Mucosa of gallbladder (tissue), 1 donor: ENCODE measurements at regions not wholly inside any gene's neighbourhood (a gene's known extent, or its start where the extent isn't known, plus 50 kb on each side); places are given as distances from the start of the nearest gene placed in this dataset.
"Not testable (repeated sequence)": the region's sequence is repeated elsewhere in the genome, so short reads cannot be mapped to it uniquely, and the experiment has no call there.

ENCODE experiments used
- DNase-seq: peaks from one replicate; pipeline ENCODE4 v3.0.0-alpha.2; 2020; ENCODE audit warnings: low spot score
- donor health status: DM: no; HTN: no; CAD: no.

DNA sequence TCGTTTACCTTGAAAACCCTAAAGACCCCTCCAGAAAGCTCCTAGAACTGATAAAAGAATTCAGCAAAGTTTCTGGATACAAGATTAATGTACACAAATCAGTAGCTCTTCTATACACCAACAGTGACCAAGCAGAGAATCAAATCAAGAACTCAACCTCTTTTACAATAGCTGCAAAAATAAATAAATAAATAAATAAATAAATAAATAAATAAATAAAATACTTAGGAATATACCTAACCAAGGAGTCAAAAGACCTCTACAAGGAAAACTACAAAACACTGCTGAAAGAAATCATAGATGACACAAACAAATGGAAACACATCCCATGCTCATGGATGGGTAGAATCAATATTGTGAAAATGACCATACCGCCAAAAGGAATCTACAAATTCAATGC, 186.8 kb upstream of the EOLA2 start:
- DNase-seq: not testable (repeated sequence)

GRCh38 chrX:150127216-150127615, 188.9 kb upstream of the EOLA2 start:
- DNase-seq: no peak

DNA sequence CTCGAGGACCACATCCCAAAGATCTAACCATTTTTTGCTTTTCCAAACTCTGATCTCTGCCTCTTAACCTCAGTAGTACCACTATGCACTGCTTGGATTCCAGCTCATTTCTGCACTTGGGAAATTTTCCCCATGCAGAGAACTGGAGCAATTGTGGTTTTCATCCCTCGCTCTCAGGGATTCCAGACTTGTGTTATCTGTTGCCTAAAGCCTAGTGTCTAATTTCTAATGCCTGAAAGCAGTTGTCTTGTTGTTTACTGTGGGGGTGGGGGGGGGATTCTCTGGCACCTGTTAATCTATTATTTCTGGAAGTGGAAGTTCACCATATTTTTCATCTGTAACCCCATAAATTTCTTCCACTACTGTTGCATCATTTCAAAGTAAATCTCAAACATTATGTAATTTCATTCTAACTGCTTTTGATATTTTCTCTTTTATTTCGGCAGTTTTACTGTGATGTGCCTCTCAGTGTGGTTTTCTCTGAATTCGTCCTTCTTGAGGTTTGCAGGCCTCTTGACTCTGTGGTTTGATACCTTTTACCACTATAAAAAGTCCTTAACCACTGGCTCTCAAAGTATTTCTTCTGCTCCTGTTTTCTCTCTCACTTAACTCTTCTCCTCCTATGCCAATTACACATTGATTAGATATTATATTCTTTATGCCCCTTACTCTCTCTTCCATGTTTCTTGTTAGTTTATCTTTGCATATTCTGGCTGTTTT, 205.6 kb upstream of the EOLA2 start:
- no peak for DNase-seq

GRCh38 chrX:150146271-150146896, 208.1 kb upstream of the EOLA2 start:
- no peak for DNase-seq

- no peak for DNase-seq
Measured at GRCh38 chrX:150148749-150149672, 210.7 kb upstream of the EOLA2 start.

GRCh38 chrX:150150076-150150779, 211.9 kb upstream of the EOLA2 start:
- no peak for DNase-seq

DNA sequence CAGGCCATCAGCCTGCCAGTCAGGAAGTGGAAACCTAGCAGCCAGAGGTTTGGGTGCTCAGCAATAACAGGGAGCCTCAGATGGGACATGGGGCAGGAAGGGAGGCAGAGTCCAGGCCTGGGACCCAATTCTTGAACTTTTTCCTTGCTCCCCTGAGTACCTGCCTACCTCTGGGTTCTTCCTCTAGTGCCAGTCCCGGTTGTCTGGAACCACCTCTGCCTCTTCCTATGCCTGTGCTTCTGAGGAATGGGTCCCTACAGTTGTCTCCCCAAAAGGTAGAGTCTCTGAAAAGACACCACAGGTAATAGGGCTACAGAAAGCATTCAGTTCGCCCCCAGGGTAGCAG, 212.4 kb upstream of the MAMLD1 start:
- no peak for DNase-seq

- DNase-seq: no peak
Measured at GRCh38 chrX:150152036-150152435, 211.1 kb upstream of the MAMLD1 start.

- no peak for DNase-seq
Measured at GRCh38 chrX:150152546-150152945, 210.6 kb upstream of the MAMLD1 start.

DNA sequence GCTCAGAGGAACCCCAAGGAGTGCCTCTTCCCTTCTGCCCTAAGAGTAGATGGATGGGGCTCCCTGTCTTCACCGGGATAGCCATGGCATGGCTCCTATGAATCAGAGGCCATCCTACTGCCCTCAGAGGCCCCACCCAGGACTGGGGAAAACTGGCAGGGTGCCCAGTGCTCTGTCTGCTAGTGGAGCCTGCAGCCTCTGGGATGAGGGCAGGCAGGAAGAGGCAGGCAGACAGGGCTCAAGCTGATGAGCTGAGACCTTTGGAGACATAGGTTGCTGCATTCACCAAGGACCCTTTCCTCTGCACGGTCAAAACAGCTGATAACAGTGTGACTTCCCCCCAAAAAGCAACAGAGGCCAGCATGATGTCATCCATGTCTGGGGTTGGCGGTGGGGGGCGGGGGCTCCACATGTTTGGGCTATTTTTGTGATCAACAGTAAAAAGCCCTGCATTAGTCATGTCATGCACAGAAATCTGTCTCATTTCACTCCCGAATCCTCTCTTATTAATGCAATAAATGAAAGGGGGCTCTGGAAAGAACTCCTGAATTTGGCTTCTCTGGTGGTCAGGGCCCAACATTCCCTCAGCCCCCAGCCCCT, 207.6 kb upstream of the MAMLD1 start:
- no peak for DNase-seq

- DNase-seq: no peak
Measured at GRCh38 chrX:150156615-150157014, 206.5 kb upstream of the MAMLD1 start.

DNA sequence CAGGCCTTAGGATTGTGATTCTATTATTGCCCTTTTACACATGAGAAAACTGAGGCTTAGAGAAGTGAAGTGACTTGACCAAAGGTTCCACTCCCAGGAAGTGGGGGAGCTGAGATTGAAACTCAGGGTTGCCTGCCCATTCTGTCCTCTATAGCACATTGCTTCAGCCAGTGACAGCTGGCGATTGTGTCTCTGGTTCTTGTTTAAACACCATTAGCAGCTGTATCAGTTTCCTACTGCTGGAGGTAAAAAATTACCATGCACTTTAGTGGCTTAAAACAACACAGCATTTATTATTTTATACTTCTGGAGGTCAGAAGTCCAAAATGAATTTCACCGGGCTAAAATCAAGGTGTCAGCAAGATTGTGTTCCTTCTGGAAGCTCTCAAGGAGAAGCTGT, 205.8 kb upstream of the MAMLD1 start:
- no peak for DNase-seq

DNA sequence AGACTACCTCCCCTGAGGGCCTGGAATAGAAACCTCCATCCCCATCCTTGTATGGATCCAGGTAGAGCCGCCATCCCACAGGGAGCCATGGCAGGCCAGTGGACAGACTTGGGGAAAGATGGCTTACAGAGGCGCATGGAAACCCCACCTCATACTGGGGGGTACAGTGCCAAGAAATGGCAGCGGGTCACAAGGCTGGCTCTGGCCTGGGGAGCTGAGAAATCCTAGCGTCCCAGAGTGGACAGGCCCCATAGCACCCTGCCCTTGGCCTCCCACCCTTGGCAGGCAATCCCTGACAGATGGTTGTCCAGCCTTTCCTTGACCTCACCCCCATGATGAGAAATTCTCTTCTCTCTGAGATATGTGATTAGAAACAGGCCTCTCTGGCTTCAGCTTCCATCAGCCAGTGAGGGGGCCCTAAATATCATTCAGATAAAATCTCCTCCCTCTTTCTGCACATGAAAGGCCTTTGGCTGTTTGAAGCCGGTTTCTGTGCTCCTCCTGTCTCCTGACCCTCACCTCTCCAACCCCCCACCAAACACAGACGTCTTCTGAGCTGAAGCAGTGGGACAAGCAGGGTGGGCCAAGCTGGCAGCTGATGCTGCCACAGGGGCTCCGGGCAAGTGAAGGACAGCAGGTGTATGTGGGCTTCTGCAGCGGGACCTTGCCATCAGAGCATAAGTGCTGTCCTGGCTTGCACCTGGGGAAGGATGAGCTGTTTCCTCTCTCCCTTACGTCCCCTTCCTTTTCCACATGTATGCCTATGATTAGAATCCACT, 204.4 kb upstream of the MAMLD1 start:
- no peak for DNase-seq

DNA sequence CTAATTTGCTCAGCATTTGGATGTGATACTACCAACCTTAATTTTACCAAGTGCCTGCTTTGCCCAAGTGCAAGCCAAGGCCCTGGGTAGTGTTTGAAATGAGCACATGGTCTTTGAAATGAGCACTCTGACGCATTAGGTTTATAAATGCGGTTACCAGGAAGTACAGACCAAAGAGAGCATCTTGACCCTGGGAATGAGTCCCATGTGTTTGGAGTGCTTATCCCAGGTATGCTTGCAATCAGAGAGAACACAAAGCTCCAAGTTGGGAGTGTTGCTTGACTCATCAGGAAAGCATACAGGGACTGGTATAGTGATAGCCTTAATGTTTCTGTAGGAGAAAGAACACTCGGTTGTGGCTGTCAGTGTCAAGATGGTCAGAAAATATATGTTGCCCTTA, 203.6 kb upstream of the MAMLD1 start:
- no peak for DNase-seq

DNA sequence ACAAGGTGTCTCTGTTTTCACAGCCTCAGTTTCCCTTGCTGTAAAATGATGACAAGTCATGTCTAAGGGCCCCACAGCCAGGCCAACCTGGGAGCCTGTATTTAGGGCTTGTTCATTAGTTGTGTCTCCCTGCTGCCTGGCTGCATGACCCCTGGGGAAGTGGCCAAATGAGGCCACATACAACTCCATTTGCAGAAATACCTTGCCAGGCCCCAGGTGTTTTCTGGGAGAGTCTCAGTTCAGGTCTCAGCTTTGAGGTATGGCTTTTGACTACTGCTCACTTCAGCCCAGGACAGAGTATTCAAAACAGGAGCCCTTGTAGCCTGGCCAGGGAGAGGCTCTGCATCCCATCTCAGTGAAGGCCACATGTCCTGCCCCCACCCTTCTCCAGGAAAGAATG, 202.5 kb upstream of the MAMLD1 start:
- DNase-seq: no peak

- no peak for DNase-seq
Measured at GRCh38 chrX:150161193-150161592, 201.9 kb upstream of the MAMLD1 start.

- no peak for DNase-seq
Measured at GRCh38 chrX:150162141-150162540, 201.0 kb upstream of the MAMLD1 start.

DNA sequence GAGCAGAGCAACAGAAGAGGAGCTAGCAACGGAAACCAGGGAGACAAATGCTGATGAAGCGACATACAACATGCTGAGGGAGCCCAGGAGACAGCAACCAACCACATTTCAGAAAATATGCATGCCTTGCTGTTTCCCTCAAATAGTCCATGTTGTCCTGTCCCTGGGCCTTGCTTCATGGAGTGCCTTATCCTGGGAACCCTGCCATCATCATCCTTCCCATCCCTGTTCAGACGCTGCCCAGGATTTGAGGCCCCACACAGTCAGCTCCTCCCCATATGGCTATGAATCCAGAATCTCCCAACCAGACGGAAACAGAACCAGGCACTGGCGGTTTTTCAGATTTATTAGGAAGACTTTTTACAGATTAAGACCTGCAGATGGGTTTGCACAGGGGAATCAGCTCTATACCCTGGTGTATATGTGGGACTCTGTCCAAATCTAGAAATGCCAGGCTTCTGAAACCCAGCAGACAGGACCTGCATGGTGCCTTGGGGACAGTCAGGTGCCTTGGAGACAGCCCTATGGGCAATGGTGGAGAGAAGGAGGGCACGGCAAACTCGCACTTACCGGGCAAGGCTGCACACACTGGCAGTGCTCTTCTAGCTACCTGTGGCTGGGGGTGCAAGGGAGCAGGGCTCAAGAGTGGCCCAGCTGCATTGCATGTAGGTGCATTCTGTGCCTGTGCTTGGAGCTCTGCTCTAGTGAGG, 199.7 kb upstream of the MAMLD1 start:
- no peak for DNase-seq

GRCh38 chrX:150163956-150164726, 199.0 kb upstream of the MAMLD1 start:
- no peak for DNase-seq
